A549 (cell line): ENCODE measurements at regions not wholly inside any gene's neighbourhood (a gene's known extent, or its start where the extent isn't known, plus 50 kb on each side); places are given as distances from the start of the nearest gene placed in this dataset.
A peak's percentile ranks its signal among the peaks of the same experiment; 100 is the strongest.

Source experiments
- ATAC-seq, 2 experiments: fragments of 200-7000 bp in 1 of 2; fragments of >200 bp in 1 of 2; cut with Nextera tagmentation in 1 of 2; cut with Tn5 transposase in 1 of 2; 3 replicates each; pipeline versions ENCODE4 v1.8.0 to v1.9.1; 2018 to 2020; ENCODE audit warnings: mild to moderate bottlenecking in 1 of 2, moderate library complexity in 1 of 2
- CTCF ChIA-PET: fragments of 300-600 bp; sonication (Branson Sonifier 250); formaldehyde crosslinking; extraction: SDS; loops from one replicate; lab custom pipeline; 2021; ENCODE audit warnings: antibody characterized with exemption, inconsistent platforms; lab: Yijun Ruan, JAX
- POLR2A ChIA-PET: fragments of 350-600 bp; formaldehyde crosslinking; extraction: SDS; loops from one replicate; lab custom pipeline; 2021; ENCODE audit warnings: antibody characterized with exemption, inconsistent platforms; lab: Yijun Ruan, JAX
- DNase-seq, 2 experiments: peaks; one replicate each; pipeline versions ENCODE4 v3.0.0 to v3.0.0-alpha.2; 2011 to 2016; ENCODE audit warnings: low read depth in 1 of 2, low spot score in 1 of 2
- FAIRE-seq: peaks from 2 replicates; lab custom pipeline; 2011; peaks lifted over from hg19 to GRCh38; lab: Jason Lieb, UNC
- H3K27ac ChIP-seq, 2 experiments: fragments of >200 bp; sonication (Bioruptor Twin); formaldehyde crosslinking; 3 replicates each; pipeline ENCODE4 v1.5.1; 2016 to 2017
- H3K4me1 ChIP-seq: fragments of >200 bp; sonication (Bioruptor Twin); formaldehyde crosslinking; 3 replicates; pipeline ENCODE4 v1.6.1; 2016
- H3K4me2 ChIP-seq: fragments of >200 bp; sonication (Bioruptor Twin); formaldehyde crosslinking; 3 replicates; pipeline ENCODE4 v1.6.1; 2016
- H3K4me3 ChIP-seq: fragments of >200 bp; sonication (Bioruptor Twin); formaldehyde crosslinking; 3 replicates; pipeline ENCODE4 v1.5.1; 2016
- H3K9me3 ChIP-seq: fragments of >200 bp; sonication (Bioruptor Twin); formaldehyde crosslinking; 3 replicates; pipeline ENCODE4 v1.6.1; 2016
- BHLHE40 ChIP-seq: IDR thresholded peaks from 2 replicates; pipeline ENCODE4 v1.6.1; 2012; ENCODE audit warnings: low read depth, low read length, inconsistent platforms
- CEBPB ChIP-seq, 2 experiments: fragments of >200 bp in 1 of 2; sonication (Bioruptor Twin) in 1 of 2; formaldehyde crosslinking in 1 of 2; IDR thresholded peaks; 2 replicates each; pipeline ENCODE4 v1.6.1; 2012 to 2016
- EHMT2 ChIP-seq: fragments of 200-600 bp; sonication (generic); IDR thresholded peaks from 2 replicates; pipeline ENCODE4 v1.6.1; 2016; ENCODE audit warnings: antibody characterized with exemption, low read depth, mild to moderate bottlenecking, moderate library complexity
- EP300 ChIP-seq, 2 experiments: fragments of >200 bp; sonication (Bioruptor Twin); formaldehyde crosslinking; IDR thresholded peaks; 2 replicates in 1 of 2; 3 replicates in 1 of 2; pipeline ENCODE4 v1.6.1; 2016 to 2017
- MAZ ChIP-seq: fragments of 150-350 bp; IDR thresholded peaks from 2 replicates; pipeline ENCODE4 v1.6.1; 2014; ENCODE audit warnings: antibody characterized with exemption, low read depth, low read length, borderline replicate concordance
- NFE2L2 ChIP-seq: fragments of 150-350 bp; conservative IDR thresholded peaks from 2 replicates; pipeline ENCODE4 v1.6.1; 2014; ENCODE audit warnings: low read length
- NPAS2 ChIP-seq: fragments of 250-450 bp; sonication (Bioruptor Pico); IDR thresholded peaks from 2 replicates; pipeline ENCODE4 v1.8.0; 2022; ENCODE audit warnings: mild to moderate bottlenecking, moderate library complexity, borderline replicate concordance
- NR3C1 ChIP-seq: fragments of >200 bp; sonication (Bioruptor Twin); formaldehyde crosslinking; IDR thresholded peaks from 3 replicates; pipeline ENCODE4 v1.6.1; 2017
- POLR2AphosphoS2 ChIP-seq: conservative IDR thresholded peaks from 2 replicates; pipeline ENCODE4 v1.6.1; 2012; ENCODE audit warnings: low read length, improper control_type of control experiment, inconsistent platforms
- RARB ChIP-seq: fragments of 250-450 bp; sonication (Bioruptor Pico); IDR thresholded peaks from 2 replicates; pipeline ENCODE4 v1.8.0; 2021; ENCODE audit warnings: mild to moderate bottlenecking, moderate library complexity
- SREBF2 ChIP-seq: fragments of 450-650 bp; IDR thresholded peaks from 2 replicates; pipeline ENCODE4 v1.6.1; 2014; ENCODE audit warnings: mild to moderate bottlenecking, moderate library complexity
- ZC3H11A ChIP-seq: fragments of 450-650 bp; IDR thresholded peaks from 2 replicates; pipeline ENCODE4 v1.6.1; 2014; ENCODE audit warnings: antibody characterized with exemption, mild to moderate bottlenecking
- ZNF302 ChIP-seq: fragments of 250-450 bp; sonication (Bioruptor Pico); IDR thresholded peaks from 2 replicates; pipeline ENCODE4 v1.9.0; 2021; ENCODE audit warnings: inconsistent platforms, mild to moderate bottlenecking, moderate library complexity
- WGBS: methylation state at CpG from one replicate; pipeline ENCODE4 v1.1.6; 2017; ENCODE audit errors: missing lambda C conversion rate; 5-methylcytosine and 5-hydroxymethylcytosine counted together
- TF ChIP-seq, protein P1 (sequence below): fragments of >200 bp; sonication (Bioruptor Twin); formaldehyde crosslinking; IDR thresholded peaks from 3 replicates; pipeline ENCODE4 v1.6.1; 2016
- TF ChIP-seq, protein P2 (sequence below): fragments of 250-450 bp; sonication (Bioruptor Pico); IDR thresholded peaks from 2 replicates; pipeline ENCODE4 v1.5.0; 2021; ENCODE audit warnings: mild to moderate bottlenecking, moderate library complexity, borderline replicate concordance
- TF ChIP-seq, protein P3 (sequence below): fragments of 250-450 bp; sonication (Bioruptor Pico); IDR thresholded peaks from 2 replicates; pipeline ENCODE4 v1.5.0; 2020; ENCODE audit warnings: low read depth, mild to moderate bottlenecking, moderate library complexity
- TF ChIP-seq, protein P4 (sequence below): fragments of 450-650 bp; IDR thresholded peaks from 2 replicates; pipeline ENCODE4 v1.6.1; 2014; ENCODE audit warnings: antibody characterized with exemption
- TF ChIP-seq, protein P5 (sequence below): fragments of 150-350 bp; IDR thresholded peaks from 2 replicates; pipeline ENCODE4 v1.6.1; 2014; ENCODE audit warnings: low read depth, mild to moderate bottlenecking, low read length

DNA sequence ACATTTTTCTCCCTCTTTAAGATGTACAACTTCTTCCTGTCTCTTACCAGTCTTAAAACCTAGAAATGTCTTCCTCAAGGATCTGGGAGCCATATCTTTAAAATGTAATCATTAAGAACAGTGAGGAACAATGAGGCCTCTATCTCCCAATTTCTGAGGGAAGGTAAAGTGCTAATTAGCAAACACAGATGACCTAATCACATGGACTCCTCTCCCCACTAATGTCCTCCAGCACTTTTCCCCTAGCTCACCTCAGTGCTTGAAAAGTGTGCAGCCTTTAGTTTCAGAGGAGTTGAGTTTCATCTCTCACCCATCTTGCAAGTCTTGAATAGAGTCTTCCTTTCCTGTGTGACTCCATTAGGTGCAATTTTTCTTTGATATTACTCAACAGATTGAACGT, 771.0 kb downstream of the PDCD6IP start (continued):
- TF ChIP-seq, protein P1, sequence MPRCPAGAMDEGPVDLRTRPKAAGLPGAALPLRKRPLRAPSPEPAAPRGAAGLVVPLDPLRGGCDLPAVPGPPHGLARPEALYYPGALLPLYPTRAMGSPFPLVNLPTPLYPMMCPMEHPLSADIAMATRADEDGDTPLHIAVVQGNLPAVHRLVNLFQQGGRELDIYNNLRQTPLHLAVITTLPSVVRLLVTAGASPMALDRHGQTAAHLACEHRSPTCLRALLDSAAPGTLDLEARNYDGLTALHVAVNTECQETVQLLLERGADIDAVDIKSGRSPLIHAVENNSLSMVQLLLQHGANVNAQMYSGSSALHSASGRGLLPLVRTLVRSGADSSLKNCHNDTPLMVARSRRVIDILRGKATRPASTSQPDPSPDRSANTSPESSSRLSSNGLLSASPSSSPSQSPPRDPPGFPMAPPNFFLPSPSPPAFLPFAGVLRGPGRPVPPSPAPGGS = no peak
- TF ChIP-seq, protein P2, sequence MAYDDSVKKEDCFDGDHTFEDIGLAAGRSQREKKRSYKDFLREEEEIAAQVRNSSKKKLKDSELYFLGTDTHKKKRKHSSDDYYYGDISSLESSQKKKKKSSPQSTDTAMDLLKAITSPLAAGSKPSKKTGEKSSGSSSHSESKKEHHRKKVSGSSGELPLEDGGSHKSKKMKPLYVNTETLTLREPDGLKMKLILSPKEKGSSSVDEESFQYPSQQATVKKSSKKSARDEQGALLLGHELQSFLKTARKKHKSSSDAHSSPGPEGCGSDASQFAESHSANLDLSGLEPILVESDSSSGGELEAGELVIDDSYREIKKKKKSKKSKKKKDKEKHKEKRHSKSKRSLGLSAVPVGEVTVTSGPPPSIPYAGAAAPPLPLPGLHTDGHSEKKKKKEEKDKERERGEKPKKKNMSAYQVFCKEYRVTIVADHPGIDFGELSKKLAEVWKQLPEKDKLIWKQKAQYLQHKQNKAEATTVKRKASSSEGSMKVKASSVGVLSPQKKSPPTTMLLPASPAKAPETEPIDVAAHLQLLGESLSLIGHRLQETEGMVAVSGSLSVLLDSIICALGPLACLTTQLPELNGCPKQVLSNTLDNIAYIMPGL = no peak
- TF ChIP-seq ZC3H11A (no peak), BHLHE40 (no peak), NR3C1 (no peak), NFE2L2 (no peak)
- TF ChIP-seq, protein P3, sequence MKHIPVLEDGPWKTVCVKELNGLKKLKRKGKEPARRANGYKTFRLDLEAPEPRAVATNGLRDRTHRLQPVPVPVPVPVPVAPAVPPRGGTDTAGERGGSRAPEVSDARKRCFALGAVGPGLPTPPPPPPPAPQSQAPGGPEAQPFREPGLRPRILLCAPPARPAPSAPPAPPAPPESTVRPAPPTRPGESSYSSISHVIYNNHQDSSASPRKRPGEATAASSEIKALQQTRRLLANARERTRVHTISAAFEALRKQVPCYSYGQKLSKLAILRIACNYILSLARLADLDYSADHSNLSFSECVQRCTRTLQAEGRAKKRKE (CRISPR knock-in tag) = no peak
- TF ChIP-seq, protein P4, sequence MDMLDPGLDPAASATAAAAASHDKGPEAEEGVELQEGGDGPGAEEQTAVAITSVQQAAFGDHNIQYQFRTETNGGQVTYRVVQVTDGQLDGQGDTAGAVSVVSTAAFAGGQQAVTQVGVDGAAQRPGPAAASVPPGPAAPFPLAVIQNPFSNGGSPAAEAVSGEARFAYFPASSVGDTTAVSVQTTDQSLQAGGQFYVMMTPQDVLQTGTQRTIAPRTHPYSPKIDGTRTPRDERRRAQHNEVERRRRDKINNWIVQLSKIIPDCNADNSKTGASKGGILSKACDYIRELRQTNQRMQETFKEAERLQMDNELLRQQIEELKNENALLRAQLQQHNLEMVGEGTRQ = no peak

DNA sequence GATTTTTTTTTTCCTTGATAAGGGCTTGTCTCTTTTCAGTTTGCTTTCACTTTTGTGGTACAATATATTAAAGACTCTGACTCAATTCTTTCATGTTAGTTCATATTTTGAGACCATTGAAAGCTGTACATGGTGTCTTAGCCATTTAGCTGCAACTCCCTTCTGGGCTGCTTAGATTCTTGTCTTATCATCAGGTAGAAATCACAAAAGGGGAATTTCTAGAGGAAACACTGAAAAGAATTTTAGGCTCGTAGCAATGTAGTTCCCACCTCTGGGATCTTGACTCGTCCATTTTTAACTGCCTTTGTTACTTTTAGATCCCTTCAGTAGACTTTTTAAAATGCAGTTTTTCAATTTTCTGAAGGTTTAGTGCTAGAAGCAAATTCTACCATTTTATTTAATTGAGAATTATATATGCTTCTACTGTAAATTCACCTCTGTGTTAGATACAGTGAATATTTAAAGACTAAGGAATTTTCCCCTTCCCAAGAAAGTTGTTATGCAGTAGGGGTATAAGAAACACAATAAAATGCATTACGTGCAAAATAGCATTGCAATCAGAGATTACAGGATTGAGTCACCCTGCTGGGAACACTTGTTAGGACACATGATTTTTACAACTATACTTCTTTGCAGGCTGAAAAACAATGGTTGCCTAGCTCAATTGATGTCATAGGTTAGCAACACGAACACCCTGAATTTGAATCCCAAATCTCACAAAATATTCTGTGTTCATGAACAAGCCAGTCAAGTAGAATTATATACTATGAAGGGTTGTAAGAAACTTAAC, 772.7 kb downstream of the PDCD6IP start:
- H3K4me2 ChIP-seq = no peak overlapping the region
- H3K4me1 ChIP-seq = no peaks in the 10 kb centered on the region
- H3K4me3 ChIP-seq = no peak overlapping the region
- FAIRE-seq (no peak), DNase-seq (no peak), ATAC-seq (no peak)
- no peak overlapping the region for H3K27ac ChIP-seq
- H3K9me3 ChIP-seq = no peaks in the 10 kb centered on the region
- 6% methylated on average over 4 of the region's 4 CpGs for WGBS
- no peak for TF ChIP-seq POLR2AphosphoS2
- TF ChIP-seq, protein P5, sequence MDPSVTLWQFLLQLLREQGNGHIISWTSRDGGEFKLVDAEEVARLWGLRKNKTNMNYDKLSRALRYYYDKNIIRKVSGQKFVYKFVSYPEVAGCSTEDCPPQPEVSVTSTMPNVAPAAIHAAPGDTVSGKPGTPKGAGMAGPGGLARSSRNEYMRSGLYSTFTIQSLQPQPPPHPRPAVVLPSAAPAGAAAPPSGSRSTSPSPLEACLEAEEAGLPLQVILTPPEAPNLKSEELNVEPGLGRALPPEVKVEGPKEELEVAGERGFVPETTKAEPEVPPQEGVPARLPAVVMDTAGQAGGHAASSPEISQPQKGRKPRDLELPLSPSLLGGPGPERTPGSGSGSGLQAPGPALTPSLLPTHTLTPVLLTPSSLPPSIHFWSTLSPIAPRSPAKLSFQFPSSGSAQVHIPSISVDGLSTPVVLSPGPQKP = no peak
- TF ChIP-seq EHMT2 = no peak
- TF ChIP-seq NPAS2 (CRISPR knock-in tag) = no peak
- ChIA-PET POLR2A (no interaction called here), CTCF (no interaction called here)

DNA sequence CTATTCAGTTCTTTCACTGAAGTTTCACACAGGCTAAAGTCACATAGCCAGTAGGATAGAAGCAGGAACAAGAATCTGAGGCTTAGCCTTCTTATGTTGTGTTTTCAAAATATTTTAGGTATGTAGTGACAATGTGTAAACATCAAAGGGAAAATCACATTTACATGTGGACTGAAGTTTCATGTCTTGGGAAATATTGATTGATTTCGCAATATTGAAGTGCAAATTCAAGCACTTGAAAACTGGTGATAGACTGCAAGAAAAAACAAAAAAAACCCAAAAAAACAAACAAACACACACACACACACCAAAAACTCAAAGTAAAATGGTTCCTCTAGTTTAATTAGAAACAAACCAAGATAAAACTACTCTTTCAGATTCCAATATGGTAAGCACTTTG, 773.3 kb downstream of the PDCD6IP start:
- ChIA-PET CTCF (no interaction called here), POLR2A (no interaction called here)
- Histone ChIP-seq H3K4me3 (no peak overlapping the region), H3K27ac (no peak overlapping the region), H3K9me3 (no peaks in the 10 kb centered on the region), H3K4me1 (no peaks in the 10 kb centered on the region), H3K4me2 (no peak overlapping the region)
- FAIRE-seq (no peak), ATAC-seq (no peak), DNase-seq (no peak)
- TF ChIP-seq MAZ (no peak), RARB (CRISPR knock-in tag) (no peak), ZNF302 (CRISPR knock-in tag) (no peak), CEBPB (IDR thresholded peaks at IDR 0.05) (peak; percentile 35 to 58; a peak in 3 of 4 replicates), EP300 (IDR thresholded peaks at IDR 0.05) (no peak), SREBF2 (no peak)
- WGBS = 71% methylated on average over 1 of the region's 1 CpG
